HG02571 (cell line): ENCODE measurements at regions not wholly inside any gene's neighbourhood (a gene's known extent, or its start where the extent isn't known, plus 50 kb on each side); places are given as distances from the start of the nearest gene placed in this dataset.
"Not testable (repeated sequence)": the region's sequence is repeated elsewhere in the genome, so short reads cannot be mapped to it uniquely, and the experiment has no call there.

Source experiments
- ATAC-seq: cut with Tn5 transposase; IDR thresholded peaks from one replicate; pipeline ENCODE4 v1.9.1; 2021; ENCODE audit warnings: mild to moderate bottlenecking, moderate library complexity; ENCODE audit not compliant: unreplicated experiment

GRCh38 chr16:88298181-88298832, 84.5 kb upstream of the ZNF469 start:
- ATAC-seq, result no peak

- no peak for ATAC-seq
These were observed 83.7 kb upstream of the ZNF469 start for GRCh38 chr16:88298833-88299745.

- ATAC-seq, result no peak
These were observed 82.9 kb upstream of the ZNF469 start for GRCh38 chr16:88299751-88300462.

DNA sequence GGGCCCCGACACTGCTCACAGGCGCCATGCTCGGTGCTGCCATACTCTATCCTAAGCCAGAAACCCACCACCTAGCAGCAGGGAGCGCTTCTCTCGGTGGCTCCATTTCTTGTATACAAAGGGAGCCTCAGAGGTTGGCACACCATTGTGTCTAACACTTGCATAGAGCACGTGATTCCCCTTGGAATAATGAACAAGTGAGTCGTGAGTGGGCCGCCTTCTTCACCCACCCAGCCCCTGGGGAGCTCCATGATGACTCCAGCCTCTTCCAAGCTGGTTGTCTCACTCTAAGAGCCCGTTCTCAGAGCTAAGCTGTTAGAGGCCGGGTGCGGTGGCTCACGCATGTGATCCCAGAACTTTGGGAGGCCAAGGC, 82.3 kb upstream of the ZNF469 start:
- no peak for ATAC-seq

DNA sequence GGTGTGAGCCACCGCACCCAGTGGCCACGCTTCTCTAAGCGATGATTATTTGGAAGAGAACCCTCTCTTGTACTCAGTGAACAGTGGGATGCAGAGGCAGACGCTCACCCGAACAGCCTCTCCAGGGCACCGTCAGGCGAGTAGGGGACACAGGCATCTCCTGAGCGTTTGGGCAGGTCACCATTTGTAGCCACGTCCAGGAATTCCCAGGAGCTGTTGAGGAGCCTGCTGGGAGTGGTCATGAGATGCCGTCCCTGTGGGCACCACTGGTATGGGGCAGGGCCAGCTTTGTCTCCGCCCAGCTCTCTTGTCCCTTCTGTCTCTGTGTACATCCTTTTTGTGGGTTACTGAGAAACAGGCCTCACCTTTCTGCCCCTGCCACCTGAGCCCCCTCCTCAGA, 81.3 kb upstream of the ZNF469 start:
- no peak for ATAC-seq

GRCh38 chr16:88301886-88302285, 80.9 kb upstream of the ZNF469 start:
- ATAC-seq, result no peak

- ATAC-seq, result no peak
These were observed 80.1 kb upstream of the ZNF469 start for GRCh38 chr16:88302666-88303065.

GRCh38 chr16:88303405-88303804, 79.4 kb upstream of the ZNF469 start:
- ATAC-seq, result no peak

GRCh38 chr16:88303890-88304819, 78.6 kb upstream of the ZNF469 start:
- ATAC-seq, result no peak

DNA sequence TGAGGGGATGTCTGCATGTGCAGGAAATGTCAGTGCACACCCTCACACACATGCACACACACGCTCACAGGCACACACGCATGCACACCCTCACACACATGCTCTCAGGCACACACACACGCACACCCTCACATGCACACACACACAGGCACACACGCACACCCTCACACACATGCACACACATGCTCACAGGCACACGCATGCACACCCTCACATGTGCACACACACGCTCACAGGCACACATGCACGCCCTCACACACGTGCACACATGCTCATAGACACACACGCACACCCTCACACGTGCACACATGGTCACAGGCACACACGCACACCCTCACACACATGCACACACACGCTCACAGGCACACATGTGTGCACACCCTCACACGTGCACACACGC, 77.6 kb upstream of the ZNF469 start:
- ATAC-seq, result no peak

- no peak for ATAC-seq
These were observed 76.3 kb upstream of the ZNF469 start for GRCh38 chr16:88306411-88306810.

DNA sequence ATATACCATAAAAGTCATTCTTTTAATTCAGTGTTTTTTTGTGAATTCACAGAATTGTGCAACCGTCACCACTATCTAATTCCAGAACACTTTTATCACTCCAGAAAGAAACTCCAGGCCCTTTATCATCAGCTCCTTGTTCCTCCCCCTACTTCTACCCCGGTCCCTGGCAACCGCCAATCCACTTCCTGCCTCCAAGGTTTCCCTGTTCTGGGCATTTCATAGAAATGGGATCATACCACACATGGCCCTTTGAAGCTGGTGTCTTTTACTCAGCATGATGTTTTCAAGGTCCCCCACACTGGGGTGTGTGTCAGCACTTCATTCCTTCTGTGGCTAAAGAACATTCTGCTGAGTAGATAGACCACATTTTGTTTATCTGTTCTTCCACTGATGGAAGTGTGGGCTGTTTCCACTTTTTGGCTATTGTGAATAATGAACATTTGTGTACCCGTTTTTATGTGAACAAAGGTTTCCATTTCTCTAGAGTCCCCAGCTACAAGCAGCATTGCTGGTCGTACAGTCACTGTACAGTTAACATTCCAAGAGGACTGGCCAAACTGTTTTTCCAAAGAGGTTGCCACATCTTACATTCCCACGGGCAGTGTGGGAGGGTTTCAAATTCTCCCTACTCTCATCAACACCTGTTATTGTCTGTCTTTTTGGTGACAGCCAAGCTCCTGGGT, 75.8 kb upstream of the ZNF469 start:
- ATAC-seq, result no peak

GRCh38 chr16:88308441-88309173, 74.2 kb upstream of the ZNF469 start:
- no peak for ATAC-seq

- ATAC-seq, result no peak
These were observed 73.4 kb upstream of the ZNF469 start for GRCh38 chr16:88309174-88309907.

DNA sequence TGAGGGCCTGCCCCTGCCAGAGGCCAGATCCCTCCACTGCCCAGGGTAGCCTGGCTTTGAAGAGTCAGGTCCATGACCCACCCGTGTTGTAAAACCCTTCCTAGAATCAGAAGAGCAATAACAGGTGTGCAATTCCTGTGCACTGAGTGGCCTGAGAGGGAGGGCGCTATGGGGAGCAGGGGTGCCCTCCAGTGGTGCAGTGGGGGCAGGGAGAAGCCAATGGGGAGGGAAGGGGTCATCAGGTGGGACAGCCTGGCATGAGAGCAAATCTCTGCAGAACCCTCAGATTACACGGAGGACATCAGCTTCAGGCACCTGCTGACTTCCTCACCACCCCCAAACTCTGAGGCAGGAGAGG, 72.9 kb upstream of the ZNF469 start:
- no peak for ATAC-seq

DNA sequence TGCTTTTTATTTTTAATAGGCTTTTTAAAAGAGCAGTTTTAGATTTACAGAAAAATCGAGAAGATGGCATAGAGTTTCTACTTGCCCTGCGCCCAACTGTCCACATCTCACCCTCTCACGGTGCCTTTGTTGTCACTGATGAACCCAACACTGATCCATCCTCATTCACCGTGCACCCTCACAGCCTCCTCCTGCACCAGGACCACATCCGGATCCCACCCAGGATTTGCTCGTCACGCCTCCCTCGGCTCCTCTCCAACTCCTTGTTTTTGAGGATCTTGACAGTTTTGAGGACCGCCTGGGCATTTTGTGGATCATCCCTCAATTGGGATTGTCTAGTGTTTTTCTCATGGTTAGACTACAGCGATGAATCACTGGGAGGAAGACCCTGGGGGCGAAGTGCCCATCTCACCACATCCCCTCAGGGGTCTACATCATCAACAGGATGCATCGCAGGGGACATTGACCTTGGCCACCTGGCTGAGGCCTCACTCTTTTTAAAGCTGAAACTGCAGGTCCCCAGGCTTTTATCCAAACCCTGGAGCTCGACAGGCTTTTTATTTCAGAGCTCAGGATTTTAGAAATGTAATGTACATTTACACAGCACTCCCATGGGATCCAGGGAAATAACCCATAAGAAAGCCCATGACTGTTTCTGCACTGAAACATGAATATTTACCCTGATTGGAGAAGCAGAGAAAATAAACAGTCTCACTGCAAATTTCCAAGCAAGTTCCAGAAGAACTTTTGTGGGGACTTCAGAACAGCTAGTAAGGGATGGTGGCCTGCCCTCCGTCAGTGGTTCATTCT, 71.8 kb upstream of the ZNF469 start:
- no peak for ATAC-seq

DNA sequence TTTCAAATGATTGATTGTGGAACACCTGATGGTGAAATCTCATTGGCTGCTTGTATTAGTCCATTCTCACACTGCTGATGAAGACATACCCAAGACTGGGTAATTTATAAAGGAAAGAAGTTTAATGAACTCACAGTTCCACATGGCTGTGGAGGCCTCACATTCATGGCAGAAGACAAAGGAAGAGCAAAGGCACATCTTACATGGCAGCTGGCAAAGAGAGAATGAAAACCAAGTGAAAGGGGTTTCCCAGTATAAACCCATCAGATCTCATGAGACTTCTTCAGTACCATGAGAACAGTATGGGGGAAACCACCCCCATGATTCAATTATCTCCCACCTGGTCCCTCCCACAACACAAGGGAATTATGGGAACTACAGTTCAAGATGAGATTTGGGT, 70.9 kb upstream of the ZNF469 start:
- not testable (repeated sequence) for ATAC-seq

DNA sequence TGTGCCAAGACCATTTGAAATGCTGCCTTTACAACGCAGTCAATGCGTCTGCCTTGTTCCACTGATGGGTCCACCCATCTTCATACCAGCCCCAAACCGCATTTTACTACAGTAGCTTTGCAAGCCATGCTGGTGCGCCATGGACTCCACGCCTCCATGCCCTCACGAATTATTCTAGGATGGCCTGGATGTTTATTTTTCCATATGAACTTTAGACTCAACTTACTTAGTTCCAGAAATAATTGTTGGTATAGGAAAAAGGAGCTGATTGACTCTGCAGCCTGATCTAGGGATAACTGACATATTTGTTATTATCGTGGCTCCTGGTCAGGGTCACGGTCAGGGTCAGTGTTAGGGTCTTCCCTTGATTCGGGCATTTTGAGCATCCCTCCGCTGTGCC, 70.0 kb upstream of the ZNF469 start:
- no peak for ATAC-seq
